ENCODE measurements at regions not wholly inside any gene's neighbourhood (a gene's known extent, or its start where the extent isn't known, plus 50 kb on each side); places are given as distances from the start of the nearest gene placed in this dataset.

GRCh38 chr10:3848775-3849635, 64.0 kb upstream of the KLF6 start:
- Histone ChIP-seq H3K27me3 (ENCODE audit: insufficient read depth, poor library complexity, severe bottlenecking) (no peaks in the 10 kb centered on the region), H3K4me1 (ENCODE audit: insufficient read depth, poor library complexity, severe bottlenecking) (peaks cover 53% of the 10 kb centered on the region), H3K27ac (ENCODE audit: poor library complexity, severe bottlenecking) (peak overlapping the region; percentile 92), H3K9me3 (ENCODE audit: severe bottlenecking) (no peaks in the 10 kb centered on the region), H3K36me3 (ENCODE audit: low read depth) (no peaks in the 10 kb centered on the region), H3K4me3 (ENCODE audit: severe bottlenecking) (no peak overlapping the region)
- TF ChIP-seq CTCF (IDR thresholded peaks at IDR 0.05; ENCODE audit: poor library complexity, severe bottlenecking): no peak
- DNase-seq (ENCODE audit: low spot score): no peak
- ATAC-seq (ENCODE audit: low read depth): peak; percentile 28

- no peaks in the 10 kb centered on the region for H3K27me3 ChIP-seq (ENCODE audit: insufficient read depth, poor library complexity, severe bottlenecking)
- H3K4me3 ChIP-seq (ENCODE audit: severe bottlenecking): no peak overlapping the region
- H3K4me1 ChIP-seq (ENCODE audit: insufficient read depth, poor library complexity, severe bottlenecking): peaks cover 50% of the 10 kb centered on the region
- ATAC-seq (ENCODE audit: low read depth) (no peak), DNase-seq (ENCODE audit: low spot score) (no peak)
- H3K9me3 ChIP-seq (ENCODE audit: severe bottlenecking): no peaks in the 10 kb centered on the region
- H3K27ac ChIP-seq (ENCODE audit: poor library complexity, severe bottlenecking): peak overlapping the region; percentile 92
- TF ChIP-seq CTCF (IDR thresholded peaks at IDR 0.05; ENCODE audit: poor library complexity, severe bottlenecking): no peak
- no peaks in the 10 kb centered on the region for H3K36me3 ChIP-seq (ENCODE audit: low read depth)
Observed at GRCh38 chr10:3848005-3848774, 63.2 kb upstream of the KLF6 start.

GRCh38 chr10:3846736-3847135, 61.7 kb upstream of the KLF6 start:
- no peaks in the 10 kb centered on the region for H3K9me3 ChIP-seq (ENCODE audit: severe bottlenecking)
- ATAC-seq (ENCODE audit: low read depth) (no peak), DNase-seq (ENCODE audit: low spot score) (no peak)
- no peak for TF ChIP-seq CTCF (IDR thresholded peaks at IDR 0.05; ENCODE audit: poor library complexity, severe bottlenecking)
- H3K4me3 ChIP-seq (ENCODE audit: severe bottlenecking): no peak overlapping the region
- peak overlapping the region; percentile 92 for H3K27ac ChIP-seq (ENCODE audit: poor library complexity, severe bottlenecking)
- H3K4me1 ChIP-seq (ENCODE audit: insufficient read depth, poor library complexity, severe bottlenecking): peaks cover 39% of the 10 kb centered on the region
- no peaks in the 10 kb centered on the region for H3K36me3 ChIP-seq (ENCODE audit: low read depth)
- no peaks in the 10 kb centered on the region for H3K27me3 ChIP-seq (ENCODE audit: insufficient read depth, poor library complexity, severe bottlenecking)

GRCh38 chr10:3844491-3845025, 59.5 kb upstream of the KLF6 start:
- no peaks in the 10 kb centered on the region for H3K36me3 ChIP-seq (ENCODE audit: low read depth)
- no peak overlapping the region for H3K4me3 ChIP-seq (ENCODE audit: severe bottlenecking)
- no peak for ATAC-seq (ENCODE audit: low read depth)
- H3K4me1 ChIP-seq (ENCODE audit: insufficient read depth, poor library complexity, severe bottlenecking): peaks cover 18% of the 10 kb centered on the region
- no peaks in the 10 kb centered on the region for H3K9me3 ChIP-seq (ENCODE audit: severe bottlenecking)
- DNase-seq (ENCODE audit: low spot score): no peak
- no peaks in the 10 kb centered on the region for H3K27me3 ChIP-seq (ENCODE audit: insufficient read depth, poor library complexity, severe bottlenecking)
- no peak overlapping the region for H3K27ac ChIP-seq (ENCODE audit: poor library complexity, severe bottlenecking)
- no peak for TF ChIP-seq CTCF (IDR thresholded peaks at IDR 0.05; ENCODE audit: poor library complexity, severe bottlenecking)

All from RWPE2 (cell line).